Chondrocyte (in vitro differentiated cells): ENCODE measurements at regions not wholly inside any gene's neighbourhood (a gene's known extent, or its start where the extent isn't known, plus 50 kb on each side); places are given as distances from the start of the nearest gene placed in this dataset.

ENCODE experiments used
- DNase-seq: peaks from one replicate; pipeline ENCODE4 v3.0.0; 2021; ENCODE audit warnings: mixed read lengths, low spot score
- H3K27ac Mint-ChIP-seq: one replicate; pipeline ENCODE4 v1.8.0; 2021; ENCODE audit warnings: mild to moderate bottlenecking, moderate library complexity, mixed read lengths; ENCODE audit not compliant: unreplicated experiment
- H3K27me3 Mint-ChIP-seq: 2 replicates; pipeline ENCODE4 v1.8.0; 2021; ENCODE audit warnings: low read depth, mixed read lengths
- H3K36me3 Mint-ChIP-seq: 2 replicates; pipeline ENCODE4 v1.8.0; 2021; ENCODE audit warnings: low read depth, mixed read lengths
- H3K4me1 Mint-ChIP-seq: 2 replicates; pipeline ENCODE4 v1.8.0; 2021; ENCODE audit warnings: low read depth, mild to moderate bottlenecking, mixed read lengths
- H3K4me3 Mint-ChIP-seq: one replicate; pipeline ENCODE4 v1.8.0; 2021; ENCODE audit warnings: mild to moderate bottlenecking, moderate library complexity, mixed read lengths; ENCODE audit not compliant: unreplicated experiment
- H3K9me3 Mint-ChIP-seq: 2 replicates; pipeline ENCODE4 v1.8.0; 2021; ENCODE audit warnings: low read depth, mixed read lengths
- CTCF ChIP-seq: fragments of 200-600 bp; sonication (generic); IDR thresholded peaks from 2 replicates; pipeline ENCODE4 v1.5.0; 2021; ENCODE audit warnings: antibody characterized with exemption, mild to moderate bottlenecking, moderate library complexity

- Mint-ChIP-seq H3K4me1 (no peaks in the 10 kb centered on the region), H3K27me3 (peaks cover 2% of the 10 kb centered on the region), H3K9me3 (no peaks in the 10 kb centered on the region), H3K4me3 (no peak overlapping the region), H3K27ac (no peak overlapping the region), H3K36me3 (peaks cover 2% of the 10 kb centered on the region)
- no peak for TF ChIP-seq CTCF
- DNase-seq = no peak
Observed at GRCh38 chr14:38959021-38959420, 144.0 kb downstream of the SEC23A start.

- Mint-ChIP-seq H3K4me3 (no peak overlapping the region), H3K36me3 (peaks cover 2% of the 10 kb centered on the region), H3K27me3 (peaks cover 2% of the 10 kb centered on the region), H3K9me3 (no peaks in the 10 kb centered on the region), H3K4me1 (no peaks in the 10 kb centered on the region), H3K27ac (no peak overlapping the region)
- TF ChIP-seq CTCF = no peak
- DNase-seq = no peak
Observed at GRCh38 chr14:38958589-38958988, 144.4 kb downstream of the SEC23A start.

- no peak for DNase-seq
- H3K4me1 Mint-ChIP-seq = peaks cover 29% of the 10 kb centered on the region
- no peak overlapping the region for H3K4me3 Mint-ChIP-seq
- peaks cover 4% of the 10 kb centered on the region for H3K9me3 Mint-ChIP-seq
- H3K36me3 Mint-ChIP-seq = peaks cover 4% of the 10 kb centered on the region
- no peak for TF ChIP-seq CTCF
- peaks cover 2% of the 10 kb centered on the region for H3K27me3 Mint-ChIP-seq
- H3K27ac Mint-ChIP-seq = peak overlapping the region; percentile 73
Observed at GRCh38 chr14:38951451-38951850, 151.6 kb downstream of the SEC23A start.

GRCh38 chr14:38950676-38951075 lies 152.4 kb downstream of the SEC23A start:
- Mint-ChIP-seq H3K9me3 (peaks cover 4% of the 10 kb centered on the region), H3K4me3 (no peak overlapping the region), H3K27me3 (peaks cover under 1% of the 10 kb centered on the region), H3K36me3 (peaks cover 2% of the 10 kb centered on the region), H3K4me1 (peaks cover 29% of the 10 kb centered on the region), H3K27ac (no peak overlapping the region)
- no peak for DNase-seq
- TF ChIP-seq CTCF = no peak

- Mint-ChIP-seq H3K27me3 (no peaks in the 10 kb centered on the region), H3K4me3 (no peak overlapping the region), H3K9me3 (peaks cover 4% of the 10 kb centered on the region), H3K27ac (no peak overlapping the region), H3K36me3 (peaks cover 2% of the 10 kb centered on the region), H3K4me1 (peaks cover 29% of the 10 kb centered on the region)
- no peak for TF ChIP-seq CTCF
- no peak for DNase-seq
Observed at GRCh38 chr14:38948576-38948975, 154.5 kb downstream of the SEC23A start.
